Glomerular endothelial cell (primary cell): ENCODE measurements at regions not wholly inside any gene's neighbourhood (a gene's known extent, or its start where the extent isn't known, plus 50 kb on each side); places are given as distances from the start of the nearest gene placed in this dataset.
"Not testable (repeated sequence)": the region's sequence is repeated elsewhere in the genome, so short reads cannot be mapped to it uniquely, and the experiment has no call there.

Experiments used
- DNase-seq: peaks from one replicate; pipeline ENCODE4 v3.0.0-alpha.2; 2011; ENCODE audit warnings: low read depth, low spot score; ENCODE audit errors: extremely low read depth

- DNase-seq, result not testable (repeated sequence)
These were observed 84.7 kb downstream of the METTL2B start for GRCh38 chr7:128561116-128561722.

DNA sequence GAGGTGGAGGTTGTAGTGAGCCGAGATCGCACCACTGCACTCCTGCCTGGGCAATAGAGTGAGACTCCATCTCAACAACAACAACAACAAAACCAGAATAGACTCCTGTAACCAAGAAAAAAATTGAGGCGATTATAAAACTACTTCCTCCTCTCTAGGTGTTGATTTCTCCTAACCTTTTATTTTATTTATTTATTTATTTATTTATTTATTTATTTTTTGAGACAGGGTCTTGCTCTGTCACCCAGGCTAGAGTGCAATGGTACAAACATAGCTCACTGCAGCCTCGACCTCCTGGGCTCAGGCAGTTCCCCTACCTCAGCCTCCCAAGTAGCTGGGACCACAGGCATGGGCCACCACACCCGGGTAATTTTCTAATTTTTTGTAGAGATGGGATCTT lies 86.2 kb downstream of the METTL2B start:
- not testable (repeated sequence) for DNase-seq

- not testable (repeated sequence) for DNase-seq
These were observed 87.7 kb downstream of the METTL2B start for GRCh38 chr7:128564123-128564700.

DNA sequence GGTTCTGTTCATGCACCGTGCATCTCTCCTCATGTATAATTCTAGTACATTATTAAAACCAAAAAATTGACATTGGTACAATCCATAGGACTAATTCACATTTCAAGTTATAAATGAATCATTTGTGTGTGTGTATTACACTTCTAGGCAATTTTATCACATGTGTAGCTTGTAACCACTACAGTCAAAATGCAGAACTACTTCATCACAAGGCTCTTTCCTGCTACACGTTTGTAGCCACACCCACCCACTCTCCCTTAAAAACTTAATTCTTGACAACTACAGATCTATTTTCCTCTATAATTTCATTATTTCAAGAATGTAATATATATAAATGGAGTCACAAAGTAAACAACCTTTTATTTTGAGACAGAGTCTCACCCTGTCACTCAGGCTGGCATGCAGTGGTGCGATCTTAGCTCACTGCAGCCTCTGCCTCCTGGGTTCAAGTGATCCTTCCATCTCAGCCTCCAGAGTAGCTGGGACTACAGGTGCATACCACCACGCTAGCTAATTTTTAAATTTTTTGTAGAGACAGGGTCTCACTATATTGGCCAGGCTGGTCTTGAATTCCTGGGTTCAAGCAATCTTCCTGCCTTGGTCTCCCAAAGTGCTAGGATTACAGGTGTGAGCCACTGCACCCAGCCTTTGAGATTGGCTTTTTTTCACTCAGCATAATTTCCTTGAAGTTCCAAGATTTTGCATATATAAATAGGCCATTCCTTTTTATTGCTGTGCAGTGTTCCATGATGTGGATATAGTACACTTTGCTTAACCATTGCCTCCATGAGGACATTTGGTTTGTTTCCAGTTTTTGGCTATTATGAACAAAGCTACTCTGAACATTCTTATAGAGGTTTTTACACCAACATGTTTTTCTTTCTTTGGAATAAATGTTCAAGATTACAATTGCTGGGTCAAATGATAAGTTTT lies 88.7 kb downstream of the METTL2B start:
- DNase-seq, result not testable (repeated sequence)

DNA sequence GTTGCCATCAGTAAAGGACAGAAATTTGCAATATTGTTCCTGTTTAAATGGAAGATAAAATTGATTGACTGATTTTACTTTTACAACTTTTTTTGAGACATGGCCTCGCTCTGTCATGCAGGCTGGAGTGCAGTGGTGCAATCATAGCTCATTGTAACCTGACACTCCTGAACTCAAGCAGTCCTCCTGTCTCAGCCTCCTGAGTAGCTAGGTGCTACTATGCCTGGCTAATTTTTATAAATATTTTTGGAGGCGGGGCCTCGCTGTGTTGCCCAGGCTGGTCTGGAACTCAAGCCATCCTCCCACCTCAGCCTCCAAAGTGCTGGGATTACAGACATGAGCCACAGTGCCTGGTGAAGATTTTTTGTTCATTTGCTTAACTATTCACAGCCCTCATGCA lies 96.8 kb upstream of the GARIN1A start:
- not testable (repeated sequence) for DNase-seq

DNA sequence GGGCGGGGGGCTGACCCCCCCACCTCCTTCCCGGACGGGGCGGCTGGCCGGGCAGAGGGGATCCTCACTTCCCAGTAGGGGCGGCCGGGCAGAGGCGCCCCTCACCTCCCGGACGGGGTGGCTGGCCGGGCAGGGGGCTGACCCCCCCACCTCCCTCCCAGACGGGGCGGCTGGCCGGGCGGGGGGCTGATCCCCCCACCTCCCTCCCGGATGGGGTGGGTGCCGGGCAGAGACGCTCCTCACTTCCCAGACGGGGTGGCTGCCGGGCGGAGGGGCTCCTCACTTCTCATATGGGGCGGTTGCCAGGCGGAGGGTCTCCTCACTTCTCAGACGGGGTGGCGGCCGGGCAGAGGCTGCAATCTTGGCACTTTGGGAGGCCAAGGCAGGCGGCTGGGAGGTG lies 95.1 kb upstream of the GARIN1A start:
- DNase-seq, result not testable (repeated sequence)

GRCh38 chr7:128579843-128580242 lies 92.2 kb upstream of the GARIN1A start:
- not testable (repeated sequence) for DNase-seq

DNA sequence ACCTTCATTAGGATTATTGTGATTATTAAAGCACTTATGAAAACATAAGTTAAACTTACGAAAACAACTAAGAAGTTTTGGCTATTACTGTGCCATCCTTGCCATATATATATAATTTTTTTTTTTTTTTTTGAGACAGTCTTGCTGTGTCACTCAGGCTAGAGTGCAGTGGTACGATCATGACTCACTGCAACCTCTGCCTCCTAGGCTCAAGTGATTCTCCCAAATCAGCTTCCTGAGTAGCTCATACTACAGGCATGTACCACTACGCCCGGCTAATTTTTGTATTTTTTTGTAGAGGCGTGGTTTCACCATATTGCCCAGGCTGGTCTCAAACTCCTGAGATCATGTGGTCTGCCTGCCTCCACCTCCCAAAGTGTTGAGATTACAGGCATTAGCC lies 91.0 kb upstream of the GARIN1A start:
- not testable (repeated sequence) for DNase-seq

DNA sequence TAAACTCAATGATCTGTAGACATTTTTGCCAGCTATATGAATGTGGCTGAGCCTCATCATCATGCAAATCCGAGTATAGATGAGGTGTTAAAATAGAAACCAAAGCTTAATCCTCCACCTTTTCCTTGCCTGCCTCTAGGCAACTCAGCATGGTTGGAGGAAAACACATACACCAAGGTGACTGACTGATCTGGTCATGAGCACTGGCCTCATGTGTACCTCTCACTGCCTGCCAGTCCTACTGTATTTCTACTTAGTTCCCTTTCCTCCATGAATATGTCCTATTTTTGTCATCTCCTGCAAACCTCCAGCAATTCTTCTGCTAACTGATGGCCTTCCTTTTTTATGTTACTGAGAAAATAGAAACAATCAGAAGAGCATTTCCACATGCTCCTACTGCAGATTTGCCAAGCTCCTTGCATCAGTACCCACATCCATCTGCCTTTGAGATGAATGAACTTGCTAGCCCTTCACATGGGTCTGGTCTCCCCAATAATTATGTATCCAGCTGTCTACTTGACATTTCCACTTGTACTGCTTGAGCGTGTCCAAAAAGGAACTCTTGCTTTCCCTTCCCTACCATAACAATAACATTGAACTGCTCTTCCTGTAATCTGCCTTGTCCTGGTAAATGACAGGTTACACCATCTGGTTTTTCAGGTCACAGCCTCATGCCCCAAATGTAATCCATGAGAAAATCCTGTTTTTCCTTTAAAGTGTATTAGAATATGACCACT lies 90.1 kb upstream of the GARIN1A start:
- DNase-seq, result not testable (repeated sequence)

DNA sequence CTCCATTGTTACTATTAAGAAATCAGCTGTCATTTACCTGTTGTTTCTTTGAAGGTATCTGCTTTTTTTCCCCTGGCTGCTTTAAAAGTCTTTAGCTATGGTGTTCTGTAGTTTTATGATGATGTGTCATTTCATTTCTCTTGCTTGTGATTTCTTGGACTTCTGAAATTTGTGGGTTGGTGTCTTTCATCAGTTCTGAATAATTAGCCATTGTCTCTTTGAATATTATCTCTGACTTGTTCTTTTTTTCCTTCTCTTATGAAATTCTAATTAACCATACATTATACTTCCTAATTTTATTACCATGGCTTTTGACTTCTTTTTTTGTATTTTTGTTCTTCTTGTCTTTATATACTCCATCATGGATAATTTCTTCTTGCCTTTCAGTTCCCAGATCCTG lies 85.4 kb upstream of the GARIN1A start:
- not testable (repeated sequence) for DNase-seq

- no peak for DNase-seq
These were observed 80.4 kb upstream of the GARIN1A start for GRCh38 chr7:128591705-128592104.

- DNase-seq, result not testable (repeated sequence)
These were observed 79.9 kb upstream of the GARIN1A start for GRCh38 chr7:128592209-128592608.

GRCh38 chr7:128594061-128594460 lies 78.0 kb upstream of the GARIN1A start:
- not testable (repeated sequence) for DNase-seq

GRCh38 chr7:128596336-128597128 lies 75.6 kb upstream of the GARIN1A start:
- DNase-seq, result not testable (repeated sequence)

DNA sequence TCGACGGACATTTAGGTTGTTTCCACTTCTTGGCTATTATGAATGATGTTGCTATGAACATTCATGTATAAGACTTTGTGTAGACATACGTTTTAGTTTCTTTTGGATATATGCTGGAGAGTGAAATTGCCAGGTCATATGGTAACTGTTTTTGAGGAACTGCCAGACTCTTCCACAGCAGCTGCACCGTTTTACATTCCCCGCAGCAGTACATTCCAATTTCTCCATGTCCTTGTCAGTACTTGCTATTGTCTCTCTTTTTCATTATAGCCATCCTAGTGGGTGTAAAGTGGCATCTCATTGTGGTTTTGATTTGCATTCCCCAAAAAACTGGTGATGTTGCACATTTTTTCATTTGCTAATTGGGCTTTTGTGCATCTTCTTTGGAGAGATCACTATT lies 73.1 kb upstream of the GARIN1A start:
- DNase-seq, result not testable (repeated sequence)

GRCh38 chr7:128608678-128609421 lies 63.2 kb upstream of the GARIN1A start:
- peak; percentile 7 for DNase-seq

DNA sequence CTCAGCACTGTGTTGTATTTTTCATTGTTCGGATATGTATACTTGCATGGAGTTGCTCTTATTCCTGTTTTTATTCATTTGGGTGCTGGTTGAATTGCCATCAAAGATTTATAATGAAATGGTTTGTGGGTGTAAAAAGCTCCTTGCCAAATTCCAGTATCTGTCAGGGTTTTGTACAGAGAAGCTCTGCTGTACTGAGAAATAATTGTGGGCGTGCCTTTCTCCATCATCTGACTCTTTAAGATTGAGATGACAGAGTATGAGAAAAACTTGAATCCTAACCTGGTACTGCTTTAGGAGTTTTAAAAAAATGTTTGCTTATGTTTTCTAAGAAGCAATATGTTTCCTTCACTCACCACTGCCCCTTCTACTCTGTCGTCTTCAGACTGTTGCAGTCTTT lies 58.7 kb upstream of the GARIN1A start:
- DNase-seq, result not testable (repeated sequence)

GRCh38 chr7:128614812-128615211 lies 57.3 kb upstream of the GARIN1A start:
- not testable (repeated sequence) for DNase-seq

DNA sequence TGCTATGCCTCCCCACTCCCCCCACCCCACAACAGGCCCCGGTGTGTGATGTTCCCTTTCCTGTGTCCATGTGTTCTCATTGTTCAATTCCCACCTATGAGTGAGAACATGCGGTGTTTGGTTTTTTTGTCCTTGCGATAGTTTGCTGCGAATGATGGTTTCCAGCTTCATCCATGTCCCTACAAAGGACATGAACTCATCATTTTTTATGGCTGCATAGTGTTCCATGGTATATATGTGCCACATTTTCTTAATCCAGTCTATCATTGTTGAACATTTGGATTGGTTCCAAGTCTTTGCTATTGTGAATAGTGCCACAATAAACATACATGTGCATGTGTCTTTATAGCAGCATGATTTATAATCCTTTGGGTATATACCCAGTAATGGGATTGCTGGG lies 55.3 kb upstream of the GARIN1A start:
- not testable (repeated sequence) for DNase-seq
